ENCODE measurements at regions not wholly inside any gene's neighbourhood (a gene's known extent, or its start where the extent isn't known, plus 50 kb on each side); places are given as distances from the start of the nearest gene placed in this dataset.
"Not testable (repeated sequence)": the region's sequence is repeated elsewhere in the genome, so short reads cannot be mapped to it uniquely, and the experiment has no call there.

DNA sequence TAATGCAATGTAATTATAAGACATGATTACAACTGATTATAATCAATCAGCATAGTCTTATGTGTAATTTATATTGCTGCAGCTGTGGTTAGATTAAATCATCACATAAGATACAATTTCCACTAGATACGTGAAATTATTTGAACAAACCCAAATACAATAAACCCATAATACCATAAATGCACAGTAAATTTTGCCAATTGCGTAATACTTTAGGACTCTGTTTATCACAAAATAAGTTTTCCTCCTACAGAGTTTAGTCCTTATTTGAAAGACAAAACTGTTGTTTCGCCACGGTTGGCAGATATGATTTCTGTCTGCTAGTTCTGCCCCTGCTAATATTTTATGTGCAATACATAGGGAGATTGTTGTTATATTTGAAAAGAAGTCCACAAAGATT, 895.9 kb upstream of the ADGRL4 start:
- intact Hi-C loops (cut with DNase I), result no loop called here
- 80 to 85% methylated on average over 4 of the region's 4 CpGs for WGBS, 2 donors
- Histone ChIP-seq H3K27me3 (no peaks in the 10 kb centered on the region), H3K27ac (no peak overlapping the region), H3K4me3 (no peak overlapping the region), H3K9me3 (no peaks in the 10 kb centered on the region), H3K4me1 (no peaks in the 10 kb centered on the region), H3K36me3 (no peaks in the 10 kb centered on the region)
- no peak for DNase-seq
- TF ChIP-seq, protein P1, sequence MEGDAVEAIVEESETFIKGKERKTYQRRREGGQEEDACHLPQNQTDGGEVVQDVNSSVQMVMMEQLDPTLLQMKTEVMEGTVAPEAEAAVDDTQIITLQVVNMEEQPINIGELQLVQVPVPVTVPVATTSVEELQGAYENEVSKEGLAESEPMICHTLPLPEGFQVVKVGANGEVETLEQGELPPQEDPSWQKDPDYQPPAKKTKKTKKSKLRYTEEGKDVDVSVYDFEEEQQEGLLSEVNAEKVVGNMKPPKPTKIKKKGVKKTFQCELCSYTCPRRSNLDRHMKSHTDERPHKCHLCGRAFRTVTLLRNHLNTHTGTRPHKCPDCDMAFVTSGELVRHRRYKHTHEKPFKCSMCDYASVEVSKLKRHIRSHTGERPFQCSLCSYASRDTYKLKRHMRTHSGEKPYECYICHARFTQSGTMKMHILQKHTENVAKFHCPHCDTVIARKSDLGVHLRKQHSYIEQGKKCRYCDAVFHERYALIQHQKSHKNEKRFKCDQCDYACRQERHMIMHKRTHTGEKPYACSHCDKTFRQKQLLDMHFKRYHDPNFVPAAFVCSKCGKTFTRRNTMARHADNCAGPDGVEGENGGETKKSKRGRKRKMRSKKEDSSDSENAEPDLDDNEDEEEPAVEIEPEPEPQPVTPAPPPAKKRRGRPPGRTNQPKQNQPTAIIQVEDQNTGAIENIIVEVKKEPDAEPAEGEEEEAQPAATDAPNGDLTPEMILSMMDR (IDR thresholded peaks at IDR 0.05), result no peak
- no peak for TF ChIP-seq POLR2A (IDR thresholded peaks at IDR 0.05)

DNA sequence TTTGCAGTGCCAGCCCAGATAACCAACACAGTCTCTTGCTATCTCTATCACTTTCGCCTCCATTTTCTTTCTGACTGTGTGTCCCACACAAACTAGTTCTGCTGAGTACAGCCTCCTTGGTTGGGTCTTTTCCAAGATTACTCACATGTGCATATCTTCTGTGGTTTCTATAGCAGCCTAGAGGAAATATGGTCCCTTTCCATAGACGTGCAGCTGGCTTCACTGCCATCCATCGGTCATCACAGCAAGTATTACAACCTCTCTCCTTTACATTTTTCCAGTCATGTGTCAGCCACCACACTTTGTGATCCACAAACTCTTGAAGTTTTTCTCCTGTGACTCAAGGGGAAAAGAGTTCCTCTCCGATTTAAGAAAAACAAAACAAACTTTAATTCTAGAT, 893.4 kb upstream of the ADGRL4 start:
- Histone ChIP-seq H3K4me1 (no peaks in the 10 kb centered on the region), H3K4me3 (no peak overlapping the region), H3K27me3 (no peaks in the 10 kb centered on the region), H3K9me3 (no peaks in the 10 kb centered on the region), H3K27ac (no peak overlapping the region), H3K36me3 (no peaks in the 10 kb centered on the region)
- TF ChIP-seq, protein P1 (IDR thresholded peaks at IDR 0.05), result no peak
- TF ChIP-seq POLR2A (IDR thresholded peaks at IDR 0.05), result no peak
- no peak for DNase-seq
- intact Hi-C loops (cut with DNase I), result no loop called here
- 68 to 69% methylated on average over 4 of the region's 4 CpGs for WGBS, 2 donors

DNA sequence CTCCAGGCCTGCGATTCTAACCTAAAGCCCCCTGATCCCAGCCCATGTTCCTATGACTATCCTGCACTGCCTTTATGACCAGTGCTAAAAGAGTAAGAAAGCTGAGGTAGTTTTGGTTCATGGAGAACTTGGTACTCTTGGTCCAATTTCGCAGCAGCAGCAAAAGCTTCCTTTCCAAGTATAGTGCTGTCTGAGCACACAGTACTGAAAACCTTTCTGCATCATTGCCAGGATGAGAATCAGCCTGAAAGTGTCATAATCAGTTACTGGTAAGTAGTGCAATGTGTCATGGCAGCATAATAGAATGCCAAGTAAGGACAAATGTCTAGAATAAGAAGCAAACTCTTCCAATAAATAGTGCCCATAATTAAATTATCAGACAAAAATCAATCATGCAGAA, 889.6 kb upstream of the ADGRL4 start:
- no peak overlapping the region for H3K4me3 ChIP-seq
- DNase-seq, result no peak
- H3K9me3 ChIP-seq, result no peaks in the 10 kb centered on the region
- intact Hi-C loops (cut with DNase I), result no loop called here
- TF ChIP-seq, protein P1 (IDR thresholded peaks at IDR 0.05), result no peak
- no peak for TF ChIP-seq POLR2A (IDR thresholded peaks at IDR 0.05)
- no peaks in the 10 kb centered on the region for H3K36me3 ChIP-seq
- H3K4me1 ChIP-seq, result no peaks in the 10 kb centered on the region
- H3K27me3 ChIP-seq, result no peaks in the 10 kb centered on the region
- no peak overlapping the region for H3K27ac ChIP-seq
- 64 to 66% methylated on average over 2 of the region's 2 CpGs for WGBS, 2 donors

DNA sequence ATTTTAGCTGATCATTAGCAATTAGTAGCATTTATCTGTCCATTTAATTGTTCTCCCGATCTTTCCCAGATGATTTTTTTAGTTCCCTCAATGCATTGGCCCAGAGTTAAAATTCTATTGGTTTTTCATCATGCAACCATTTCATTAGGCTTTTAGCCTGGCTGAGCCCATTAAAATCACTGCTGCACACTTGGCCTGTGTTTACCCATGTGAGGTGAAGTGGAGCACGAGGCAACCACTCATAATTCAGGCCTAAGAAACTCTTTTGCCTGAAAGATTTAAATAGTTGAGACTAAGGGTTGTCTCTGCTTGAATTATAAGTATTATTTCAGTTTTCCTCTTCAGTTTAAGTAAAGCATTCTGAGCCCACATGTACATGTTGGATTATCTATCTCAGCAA, 889.0 kb upstream of the ADGRL4 start:
- H3K27me3 ChIP-seq, result no peaks in the 10 kb centered on the region
- DNase-seq, result no peak
- H3K4me1 ChIP-seq, result no peaks in the 10 kb centered on the region
- WGBS, 2 donors, result 53 to 63% methylated on average over 2 of the region's 2 CpGs
- no peak overlapping the region for H3K4me3 ChIP-seq
- no peak overlapping the region for H3K27ac ChIP-seq
- intact Hi-C loops (cut with DNase I), result no loop called here
- TF ChIP-seq, protein P1 (IDR thresholded peaks at IDR 0.05), result no peak
- no peak for TF ChIP-seq POLR2A (IDR thresholded peaks at IDR 0.05)
- no peaks in the 10 kb centered on the region for H3K9me3 ChIP-seq
- no peaks in the 10 kb centered on the region for H3K36me3 ChIP-seq

DNA sequence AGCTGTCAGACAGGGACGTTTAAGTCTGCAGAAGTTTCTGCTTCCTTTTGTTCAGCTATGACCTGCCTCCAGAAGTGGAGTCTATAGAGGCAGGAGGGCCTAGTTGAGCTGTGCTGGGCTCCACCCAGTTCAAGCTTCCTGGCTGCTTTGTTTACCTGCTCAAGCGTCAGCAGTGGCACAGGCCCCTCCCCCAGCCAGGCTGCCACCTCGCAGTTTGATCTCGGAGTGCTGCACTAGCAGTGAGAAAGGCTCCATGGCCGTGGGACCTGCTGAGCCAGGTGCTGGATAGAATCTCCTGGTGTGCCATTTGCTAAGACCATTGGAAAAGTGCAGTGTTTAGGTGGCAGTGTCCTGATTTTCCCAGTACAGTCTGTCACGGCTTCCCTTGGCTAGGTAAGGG, 887.6 kb upstream of the ADGRL4 start:
- DNase-seq; H3K27me3 ChIP-seq; H3K27ac ChIP-seq; H3K4me1 ChIP-seq; H3K36me3 ChIP-seq; H3K4me3 ChIP-seq; H3K9me3 ChIP-seq; intact Hi-C loops (cut with DNase I): not testable (repeated sequence)
- WGBS, 2 donors, result 33% methylated on average over 2 of the region's 6 CpGs; no CpG with 5 or more reads in 1 of the 2 donors

DNA sequence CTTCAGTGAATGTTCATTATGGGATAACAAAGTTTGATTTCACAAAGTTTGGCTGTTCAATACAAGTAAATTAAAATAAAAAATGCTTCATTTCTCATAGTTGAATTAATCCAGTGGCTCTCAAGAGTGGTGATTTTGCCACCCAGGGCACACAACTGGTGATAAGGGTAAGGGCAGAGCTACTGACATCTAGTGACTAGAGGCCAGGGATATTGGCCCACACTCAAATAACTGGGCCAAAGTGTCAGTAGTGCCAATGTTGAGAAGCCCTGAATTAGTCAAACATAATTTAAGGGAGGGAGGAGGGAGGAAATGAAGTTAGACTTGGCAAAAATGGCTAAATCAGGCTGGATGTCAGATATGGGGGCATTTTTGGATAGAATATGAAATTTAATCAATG, 880.5 kb upstream of the ADGRL4 start:
- peaks cover 0 to 8% (median 0%) of the 10 kb centered on the region in 3 donors for H3K9me3 ChIP-seq
- TF ChIP-seq, protein P1 (IDR thresholded peaks at IDR 0.05), result no peak
- TF ChIP-seq POLR2A (IDR thresholded peaks at IDR 0.05), result no peak
- no peak for DNase-seq
- no peaks in the 10 kb centered on the region for H3K27me3 ChIP-seq
- no peaks in the 10 kb centered on the region for H3K4me1 ChIP-seq
- H3K36me3 ChIP-seq, result no peaks in the 10 kb centered on the region
- intact Hi-C loops (cut with DNase I), result no loop called here
- no peak overlapping the region for H3K27ac ChIP-seq
- H3K4me3 ChIP-seq, result no peak overlapping the region
